ENCODE measurements at regions not wholly inside any gene's neighbourhood (a gene's known extent, or its start where the extent isn't known, plus 50 kb on each side); places are given as distances from the start of the nearest gene placed in this dataset.
"Not testable (repeated sequence)": the region's sequence is repeated elsewhere in the genome, so short reads cannot be mapped to it uniquely, and the experiment has no call there.

DNA sequence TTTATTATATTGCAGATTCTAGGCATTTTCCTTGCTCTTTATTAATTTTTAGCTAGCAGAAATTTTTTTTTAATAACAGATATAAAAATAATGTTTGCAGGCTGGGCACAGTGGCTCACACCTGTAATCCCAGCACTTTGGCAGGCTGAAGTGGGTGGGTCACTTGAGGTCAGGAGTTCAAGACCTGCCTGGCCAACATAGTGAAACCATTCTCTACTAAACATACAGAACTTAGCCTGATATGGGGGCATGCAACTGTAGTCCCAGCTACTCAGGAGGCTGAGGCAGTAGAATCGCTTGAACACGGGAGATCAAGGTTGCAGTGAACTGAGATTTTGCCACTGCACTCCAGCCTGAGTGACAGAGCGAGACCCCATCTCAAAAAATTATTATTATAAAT lies 304.6 kb upstream of the KCND2 start:
- peak; percentile 66 for DNase-seq

DNA sequence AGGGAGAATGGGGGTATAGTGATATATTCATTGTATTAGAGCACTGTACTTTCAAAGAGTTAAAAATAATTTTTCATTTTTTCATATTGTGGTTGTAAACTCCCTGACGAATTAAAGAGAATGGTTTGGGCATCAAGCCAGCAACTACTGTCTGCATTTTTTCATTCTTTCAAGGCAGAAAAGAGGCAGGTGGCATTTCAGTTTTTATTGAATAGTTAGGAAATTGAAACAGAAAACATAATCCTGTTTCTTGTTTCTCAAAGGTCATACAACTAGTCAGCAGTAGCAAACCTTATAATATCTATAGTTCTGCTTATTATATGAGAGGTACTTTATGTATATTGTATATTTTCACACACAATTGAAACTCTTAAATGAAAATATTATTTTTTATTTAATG lies 303.9 kb upstream of the KCND2 start:
- DNase-seq = peak; percentile 90

DNA sequence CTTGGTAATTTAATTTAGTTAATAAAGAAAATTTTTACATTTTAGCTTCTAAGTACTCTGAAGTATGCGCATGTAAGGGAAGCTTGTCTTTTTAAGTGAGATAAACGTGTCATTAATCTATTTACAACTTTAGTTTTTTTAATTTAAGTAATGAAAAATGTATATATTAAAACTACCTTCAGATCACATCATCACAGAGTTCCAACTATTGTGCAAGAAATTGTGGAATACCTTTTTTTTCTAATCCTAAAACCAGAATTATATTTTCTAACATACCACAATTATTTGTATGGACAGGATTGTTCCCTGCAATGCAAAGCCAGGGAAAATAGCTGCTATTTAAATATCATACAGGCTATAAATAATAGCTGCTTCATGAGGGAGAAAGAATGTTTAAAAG lies 303.2 kb upstream of the KCND2 start:
- DNase-seq = no peak

DNA sequence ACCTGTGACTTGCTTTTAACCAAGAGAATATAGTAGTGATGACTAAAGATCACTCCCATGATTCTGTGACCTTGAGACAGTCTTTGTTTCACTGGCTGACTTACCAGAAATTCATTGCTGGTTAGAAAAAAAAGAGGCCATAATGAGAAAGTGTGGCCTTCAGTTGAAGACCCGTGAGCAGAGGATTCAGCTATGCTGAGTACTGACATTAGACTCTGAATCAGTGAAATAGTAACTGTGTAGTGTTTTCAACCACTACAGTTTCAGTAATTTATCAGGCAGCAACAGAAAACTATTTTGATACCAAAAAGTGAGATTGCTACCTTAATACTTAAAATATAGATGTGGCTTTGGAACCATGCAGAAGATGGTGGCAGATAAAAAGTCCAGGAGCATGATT lies 298.0 kb upstream of the KCND2 start:
- no peak for DNase-seq

DNA sequence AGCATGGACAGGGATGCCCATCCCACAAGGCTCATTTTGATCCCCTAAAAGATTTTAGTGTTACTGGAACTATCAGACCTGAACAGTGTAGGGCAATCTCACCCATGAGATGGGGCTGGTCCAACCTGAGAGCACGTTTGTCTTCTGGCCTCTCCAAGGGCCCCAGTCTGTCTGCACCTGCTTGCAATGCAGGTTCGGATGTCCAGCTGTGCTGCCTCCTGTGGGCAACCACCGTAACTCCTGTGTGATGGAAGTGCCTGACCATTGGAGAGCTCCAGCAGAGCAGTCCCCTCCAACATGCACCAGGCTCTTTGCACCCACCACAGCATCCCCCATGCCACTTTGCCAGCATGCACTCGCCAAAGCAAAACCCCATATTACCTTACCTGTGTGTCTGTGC lies 290.1 kb upstream of the KCND2 start:
- DNase-seq = no peak

DNA sequence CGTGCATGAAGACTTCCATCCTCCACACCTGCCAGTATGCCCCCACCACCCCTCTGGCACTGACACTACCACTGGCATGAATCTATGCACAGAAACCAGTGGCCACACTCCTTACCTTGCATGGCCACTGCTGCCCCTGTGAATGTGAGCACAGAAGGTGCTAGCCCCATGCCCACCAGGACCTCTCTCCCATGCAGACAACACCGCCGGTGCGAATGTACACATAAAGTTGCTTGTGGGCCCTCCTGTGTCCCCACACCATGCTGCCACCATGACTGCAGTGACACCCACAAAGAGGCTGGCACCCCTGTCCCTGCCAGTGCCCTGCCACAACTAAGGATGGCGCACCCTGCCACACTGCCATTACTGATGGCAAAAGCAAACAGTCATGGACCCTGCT lies 289.5 kb upstream of the KCND2 start:
- DNase-seq = no peak

DNA sequence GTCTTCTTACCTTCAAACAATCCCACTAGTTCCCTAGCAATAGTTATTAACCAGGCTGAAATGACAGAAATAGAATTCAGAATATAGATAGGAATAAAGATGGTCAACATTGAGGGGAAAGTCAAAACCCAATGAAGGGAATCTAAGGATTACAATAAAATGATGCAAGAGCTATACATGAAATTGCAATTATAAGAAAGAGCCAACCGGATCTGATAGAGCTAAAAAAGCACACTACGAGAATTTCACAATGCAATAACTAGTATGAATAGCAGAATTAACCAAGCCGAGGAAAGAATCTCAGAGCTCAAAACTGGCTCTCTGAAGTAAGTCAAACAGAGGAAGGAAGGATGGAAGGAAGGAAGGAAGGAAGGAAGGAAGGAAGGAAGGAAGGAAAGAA lies 288.7 kb upstream of the KCND2 start:
- no peak for DNase-seq

DNA sequence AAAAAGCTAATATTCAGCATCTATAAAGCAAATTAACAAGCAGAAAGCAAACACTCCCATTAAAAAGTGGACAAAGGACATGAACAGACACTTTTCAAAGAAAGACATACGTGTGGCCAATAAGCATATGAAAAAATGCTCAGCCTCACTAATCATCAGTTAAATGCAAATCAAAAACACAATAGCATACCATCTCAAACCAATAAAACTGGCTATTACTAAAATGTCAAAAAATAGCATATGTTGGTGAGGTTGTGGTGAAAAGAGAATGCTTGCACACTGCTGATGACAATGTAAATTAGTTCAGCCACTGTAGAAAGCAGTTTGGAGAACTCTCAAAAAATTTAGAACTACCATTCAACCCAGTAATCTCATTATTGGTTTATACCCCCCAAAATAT lies 284.6 kb upstream of the KCND2 start:
- DNase-seq = no peak

DNA sequence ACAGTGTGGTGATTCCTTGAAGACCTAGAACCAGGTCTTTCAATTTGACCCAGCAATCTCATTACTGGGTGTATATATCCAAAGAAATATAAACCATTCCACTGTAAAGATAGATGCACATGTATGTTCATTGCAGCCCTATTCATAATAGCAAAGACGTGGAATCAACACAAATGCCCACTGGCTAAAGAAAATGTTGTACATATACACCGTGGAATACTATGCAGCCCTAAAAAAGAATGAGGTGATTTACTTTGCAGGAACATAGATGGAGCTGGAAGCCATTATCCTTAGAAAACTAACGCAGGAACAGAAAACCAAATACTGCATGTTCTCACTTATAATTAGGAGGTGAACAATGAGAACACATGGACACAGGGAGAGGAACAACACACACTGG lies 278.0 kb upstream of the KCND2 start:
- no peak for DNase-seq

DNA sequence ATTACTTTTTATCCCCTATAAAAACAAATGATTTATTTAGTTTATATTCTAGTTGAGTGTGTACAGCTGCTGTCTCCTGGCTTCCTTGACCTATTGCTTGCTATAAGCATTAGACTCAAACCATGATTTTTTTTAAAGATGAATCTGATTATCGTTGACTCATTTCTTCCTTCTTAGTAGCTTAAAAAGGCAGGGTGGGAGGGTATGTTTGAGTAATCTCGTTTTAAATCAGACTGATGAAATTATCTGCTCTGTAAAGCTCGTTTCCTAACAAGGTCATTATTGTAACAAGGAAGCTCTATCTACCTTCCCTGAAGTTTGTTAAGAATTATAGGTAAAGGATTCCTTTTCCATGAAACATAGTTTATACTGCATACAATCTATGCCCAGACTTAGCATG lies 276.3 kb upstream of the KCND2 start:
- DNase-seq = no peak

DNA sequence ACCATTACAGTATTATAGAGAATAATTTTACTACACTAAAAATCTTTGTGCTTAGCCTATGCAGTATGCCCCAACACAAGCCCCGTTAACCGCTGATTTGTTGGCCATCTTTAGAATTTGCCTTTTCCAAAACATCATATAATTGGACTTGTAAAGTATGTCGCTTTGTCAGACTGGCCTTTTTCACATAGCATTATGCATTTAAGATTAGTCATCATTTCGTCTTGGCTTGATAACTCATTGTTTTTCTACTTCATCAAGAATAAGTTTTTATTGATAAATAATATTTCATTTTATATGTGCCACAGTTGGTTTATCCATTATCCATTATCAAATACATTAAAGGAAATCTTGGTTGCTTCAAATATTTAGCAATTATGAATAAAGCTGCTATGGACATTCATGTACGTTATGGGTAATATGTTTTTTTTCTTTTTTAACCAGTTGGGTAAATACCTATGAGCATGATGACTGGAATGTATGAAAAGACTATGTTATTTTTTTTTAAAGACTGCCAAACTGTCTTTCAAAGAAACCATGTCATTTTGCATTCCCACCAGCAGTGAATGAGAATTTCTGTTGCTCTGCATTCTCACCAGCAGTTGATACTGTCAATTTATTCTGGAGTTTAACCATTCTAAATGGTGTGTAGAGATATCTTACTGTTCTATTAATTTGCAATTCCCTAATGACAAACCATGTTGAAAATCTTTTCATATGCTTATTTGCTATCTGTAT lies 273.1 kb upstream of the KCND2 start:
- no peak for DNase-seq

DNA sequence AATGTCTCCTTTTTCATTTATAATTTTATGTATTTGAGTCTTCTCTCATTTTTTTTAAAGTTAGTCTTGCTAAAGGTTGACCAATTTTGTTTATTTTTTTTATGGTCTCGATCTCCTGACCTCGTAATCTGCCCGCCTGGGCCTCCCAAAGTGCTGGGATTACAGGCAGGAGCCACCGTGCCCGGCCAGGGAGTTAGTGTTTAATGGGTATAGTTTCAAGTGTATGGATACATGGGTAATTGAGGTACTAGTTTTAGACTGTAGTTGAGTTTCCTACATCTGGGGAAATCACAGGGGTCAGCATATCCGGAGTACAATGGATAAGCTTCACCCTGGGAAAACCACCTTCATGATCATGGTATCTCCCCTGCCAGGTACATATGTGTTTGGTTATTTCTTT lies 267.3 kb upstream of the KCND2 start:
- DNase-seq = no peak

DNA sequence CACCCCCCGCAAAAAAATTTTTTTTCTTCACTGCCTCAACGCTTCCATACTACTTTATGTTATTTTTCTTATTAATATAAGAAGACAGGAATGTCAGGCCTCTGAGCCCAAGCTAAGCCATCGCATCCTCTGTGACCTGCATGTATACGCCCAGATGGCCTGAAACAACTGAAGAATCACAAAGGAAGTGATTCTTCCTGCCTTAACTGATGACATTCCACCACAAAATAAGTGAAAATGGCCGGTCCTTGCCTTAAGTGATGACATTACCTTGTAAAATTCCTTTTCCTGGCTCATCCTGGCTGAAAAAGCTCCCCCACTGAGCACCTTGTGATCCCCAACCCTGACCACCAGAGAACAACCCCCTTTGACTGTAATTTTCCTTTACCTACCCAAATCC lies 258.7 kb upstream of the KCND2 start:
- not testable (repeated sequence) for DNase-seq

DNA sequence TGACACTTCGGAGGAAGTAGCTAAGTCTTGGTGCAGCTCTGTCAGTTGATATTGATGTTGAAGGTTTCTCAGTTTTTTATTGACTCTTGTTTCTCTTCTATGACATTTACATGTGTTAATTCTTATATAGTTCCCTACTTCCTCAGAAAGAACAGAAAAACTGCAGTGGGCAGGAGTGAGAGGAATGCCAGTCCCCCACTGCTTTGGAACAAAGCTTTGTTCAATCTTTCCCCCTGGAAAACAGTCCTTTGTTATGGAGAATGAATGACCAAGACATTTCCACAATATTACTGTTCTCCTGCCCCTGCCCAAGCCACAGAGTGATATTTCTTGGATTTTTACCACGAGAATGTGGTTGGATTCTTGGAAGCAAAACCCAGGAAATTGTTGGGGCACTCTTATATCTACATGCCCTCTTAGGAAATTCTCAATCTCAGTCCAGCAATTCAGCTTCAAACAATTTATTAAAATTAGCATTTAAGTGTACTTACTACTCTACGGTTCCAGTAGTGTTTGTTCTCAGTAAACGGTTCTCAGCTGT lies 258.0 kb upstream of the KCND2 start:
- DNase-seq = no peak

DNA sequence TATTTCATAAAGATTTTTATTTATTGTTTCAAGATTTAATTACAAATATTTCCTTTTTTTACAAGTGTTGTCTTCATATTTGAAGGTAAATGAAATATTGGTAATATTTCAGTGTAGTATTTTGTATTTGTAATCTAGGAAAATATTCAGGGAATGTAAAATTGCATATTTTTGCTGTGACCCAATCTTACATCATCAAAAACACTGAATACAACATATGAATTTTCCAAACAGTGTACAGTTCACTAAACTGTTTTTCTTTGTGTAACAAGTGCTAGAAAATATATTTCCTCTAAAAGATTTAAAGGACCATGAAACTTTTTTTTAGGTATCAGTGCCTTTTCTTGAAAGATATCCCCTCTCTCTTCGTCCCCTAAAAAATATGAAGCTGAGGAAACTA lies 251.9 kb upstream of the KCND2 start:
- DNase-seq = no peak

DNA sequence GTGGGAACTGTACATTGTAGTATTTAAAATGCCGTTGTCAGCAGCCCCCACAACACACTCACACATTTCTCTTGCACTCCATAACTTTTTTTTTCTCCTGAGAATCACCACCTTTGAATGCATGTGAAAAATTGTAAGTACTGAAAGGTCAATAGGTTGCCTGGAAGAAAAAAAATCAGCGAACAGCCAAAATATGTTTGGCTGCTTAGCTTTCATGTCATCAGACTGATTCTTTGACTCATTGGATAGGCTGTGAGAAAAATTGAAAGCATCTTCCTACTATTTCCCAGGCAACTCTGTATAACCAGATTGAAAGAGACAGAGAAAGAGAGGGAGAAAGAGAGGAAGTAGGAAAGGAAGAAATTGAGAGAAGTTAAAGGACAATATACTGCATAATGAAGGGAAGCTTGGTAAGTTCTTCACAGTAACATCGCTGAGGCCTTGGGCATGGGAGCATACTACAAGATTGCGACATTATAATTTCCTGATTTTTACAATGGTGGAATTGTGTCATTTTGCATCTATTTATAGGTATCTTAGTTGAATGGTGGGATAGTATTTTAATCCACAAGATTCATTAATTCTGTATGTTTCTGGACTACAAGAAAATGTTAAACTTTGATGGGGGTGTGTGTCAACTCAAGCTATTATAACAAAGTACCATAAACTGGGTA lies 249.3 kb upstream of the KCND2 start:
- no peak for DNase-seq

DNA sequence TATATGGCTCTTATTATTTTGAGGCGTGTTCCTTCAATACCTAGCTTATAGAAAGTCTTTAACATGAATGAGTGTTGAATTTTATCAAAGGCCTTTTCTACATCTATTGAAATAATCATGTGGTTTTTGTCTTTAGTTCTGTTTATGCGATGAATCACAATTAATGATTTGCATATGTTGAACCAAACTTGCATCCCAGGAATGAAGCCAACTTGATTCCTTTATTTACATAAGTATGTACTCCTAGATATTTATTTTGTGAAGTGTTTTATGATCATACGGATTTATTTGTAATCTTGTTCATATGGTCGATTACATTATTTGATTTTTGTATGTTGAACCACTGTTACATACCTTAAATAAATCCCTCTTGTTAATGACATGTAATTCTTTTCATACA lies 244.3 kb upstream of the KCND2 start:
- no peak for DNase-seq

DNA sequence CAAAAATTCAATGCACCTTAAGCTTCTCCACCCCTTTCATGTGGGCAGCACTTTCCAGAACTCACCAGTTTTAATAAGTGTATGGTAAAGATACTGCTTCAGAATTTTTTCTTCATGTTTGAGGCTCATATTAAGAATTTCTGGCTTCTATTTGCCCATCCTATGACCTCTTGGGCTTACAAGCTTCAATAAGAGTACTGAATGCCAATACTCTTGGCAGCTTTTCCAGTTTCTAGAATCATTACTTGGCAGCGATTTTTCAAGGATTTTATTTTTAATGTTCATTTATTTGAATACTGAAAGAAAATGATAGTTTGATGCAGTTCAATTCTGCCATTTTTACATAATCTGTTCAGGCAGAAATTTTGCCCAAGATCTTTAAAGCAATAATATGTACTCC lies 242.1 kb upstream of the KCND2 start:
- no peak for DNase-seq

DNA sequence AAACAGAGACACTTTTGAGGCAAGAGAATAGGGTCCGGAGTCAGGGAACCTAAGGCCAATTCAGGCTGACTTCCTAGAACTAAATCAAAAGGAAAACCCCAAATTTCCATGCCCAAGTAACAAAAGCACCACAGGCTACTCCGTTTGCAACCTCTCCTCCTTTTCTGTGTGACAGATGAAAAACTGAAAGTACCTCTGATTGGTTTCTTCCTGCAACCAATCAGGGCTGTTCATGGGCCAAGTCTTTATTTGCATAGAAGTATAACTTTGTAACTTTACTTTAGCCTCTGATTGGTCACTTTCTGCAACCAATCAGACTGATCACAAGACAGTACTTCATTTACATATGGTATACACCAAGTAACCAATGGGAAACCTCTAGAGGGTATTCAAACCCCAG lies 239.9 kb upstream of the KCND2 start:
- DNase-seq = no peak

DNA sequence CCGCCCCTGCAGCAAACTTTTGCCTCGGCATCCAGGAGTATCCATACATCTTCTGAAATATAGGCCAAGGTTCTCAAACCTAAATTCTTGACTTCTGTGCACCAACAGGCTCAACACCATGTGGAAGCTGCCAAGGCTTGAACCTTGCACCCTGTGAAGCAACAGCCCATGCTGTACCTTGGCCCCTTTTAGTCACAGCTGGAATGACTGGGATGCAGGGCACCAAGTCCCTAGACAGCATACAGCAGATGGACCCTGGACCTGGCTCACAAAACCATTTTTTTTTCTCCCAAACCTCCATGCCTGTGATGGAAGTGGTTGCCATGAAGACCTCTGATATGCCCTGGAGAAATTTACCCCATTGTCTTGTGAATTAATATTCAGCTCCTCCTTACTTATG lies 233.8 kb upstream of the KCND2 start:
- DNase-seq = no peak

DNA sequence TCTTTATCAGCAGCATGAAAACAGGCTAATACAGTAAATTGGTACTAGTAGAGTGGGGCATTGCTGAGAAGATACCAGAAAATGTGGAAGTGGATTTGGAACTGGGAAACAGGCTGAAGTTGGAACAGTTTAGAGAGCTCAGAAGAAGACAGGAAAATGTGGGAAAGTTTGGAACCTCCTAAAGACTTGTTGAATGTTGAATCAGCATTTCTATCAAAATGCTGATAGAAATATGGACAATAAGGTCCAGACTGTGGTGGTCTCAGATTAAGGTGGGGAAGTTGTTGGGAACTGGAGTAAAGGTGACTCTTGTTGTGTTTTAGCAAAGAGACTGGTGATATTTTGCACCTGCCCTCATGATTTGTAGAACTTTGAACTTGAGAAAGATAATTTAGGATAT lies 231.2 kb upstream of the KCND2 start:
- no peak for DNase-seq

DNA sequence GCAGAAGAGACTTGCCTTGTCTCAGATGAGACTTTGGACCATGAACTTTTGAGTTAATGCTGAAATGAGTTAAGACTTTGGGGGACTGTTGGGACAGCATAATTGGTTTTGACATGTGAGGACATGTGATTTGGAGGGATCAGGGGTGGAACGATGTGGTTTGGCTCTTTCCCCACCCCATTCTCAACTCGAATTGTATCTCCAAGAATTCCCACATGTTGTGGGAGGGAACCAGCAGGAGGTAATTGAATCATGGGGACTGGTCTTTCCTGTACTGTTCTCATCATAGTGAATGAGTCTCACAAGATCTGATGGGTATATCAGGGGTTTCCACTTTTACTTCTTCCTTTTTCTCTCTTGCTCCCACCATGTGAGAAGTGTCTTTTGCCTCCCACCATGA lies 229.7 kb upstream of the KCND2 start:
- DNase-seq = no peak

DNA sequence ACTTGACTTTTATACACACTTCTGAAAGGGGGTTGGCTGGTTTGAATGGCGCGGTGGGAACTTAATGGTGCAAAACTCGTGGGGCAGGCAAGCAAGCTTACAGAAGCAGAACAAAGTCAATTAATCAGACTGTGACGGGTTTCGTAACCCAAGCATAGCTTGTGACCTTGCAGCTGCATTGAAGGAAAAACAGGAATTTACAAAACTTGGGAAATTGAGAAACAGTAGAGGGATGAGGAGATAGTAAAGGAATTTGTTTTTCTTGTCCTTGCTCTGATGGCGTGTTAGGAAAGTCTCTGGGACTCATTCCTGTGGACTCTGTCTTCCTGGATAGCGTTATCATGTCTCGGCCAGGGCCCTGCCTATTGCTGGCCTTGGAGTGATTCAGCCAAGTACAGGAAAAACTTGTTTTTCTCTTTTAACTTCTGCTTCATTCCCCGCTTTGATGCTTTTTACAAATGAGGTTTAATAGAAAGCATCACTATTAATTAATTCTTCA lies 220.0 kb upstream of the KCND2 start:
- DNase-seq = no peak

DNA sequence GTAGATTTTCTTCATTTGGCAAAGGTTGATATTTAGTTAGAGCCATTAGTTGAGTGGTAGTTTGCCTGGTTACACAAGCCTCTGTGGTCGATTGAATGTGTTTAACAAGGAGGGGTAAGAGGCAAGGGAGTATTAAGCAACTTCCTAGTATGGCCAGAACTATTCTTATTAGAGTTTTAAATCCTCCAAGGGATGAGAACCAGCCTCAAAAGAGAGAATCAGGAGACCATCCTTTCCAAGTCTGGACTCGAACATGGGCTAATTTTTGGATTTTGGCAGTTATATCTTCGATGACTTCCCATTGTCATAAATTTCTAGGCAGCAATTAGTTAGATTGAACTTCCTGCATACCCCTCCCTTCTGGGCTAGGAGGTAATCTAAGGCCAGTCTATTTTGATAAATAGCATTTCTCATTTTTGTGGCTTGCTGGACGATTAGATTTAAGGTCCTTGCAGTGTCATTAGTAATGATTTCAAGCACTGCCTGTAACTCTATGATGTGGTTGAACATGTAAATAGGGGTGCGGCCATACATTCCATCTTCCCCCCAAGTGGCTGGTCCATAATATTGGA lies 219.5 kb upstream of the KCND2 start:
- DNase-seq = no peak
